ENCODE measurements at regions not wholly inside any gene's neighbourhood (a gene's known extent, or its start where the extent isn't known, plus 50 kb on each side); places are given as distances from the start of the nearest gene placed in this dataset.

DNA sequence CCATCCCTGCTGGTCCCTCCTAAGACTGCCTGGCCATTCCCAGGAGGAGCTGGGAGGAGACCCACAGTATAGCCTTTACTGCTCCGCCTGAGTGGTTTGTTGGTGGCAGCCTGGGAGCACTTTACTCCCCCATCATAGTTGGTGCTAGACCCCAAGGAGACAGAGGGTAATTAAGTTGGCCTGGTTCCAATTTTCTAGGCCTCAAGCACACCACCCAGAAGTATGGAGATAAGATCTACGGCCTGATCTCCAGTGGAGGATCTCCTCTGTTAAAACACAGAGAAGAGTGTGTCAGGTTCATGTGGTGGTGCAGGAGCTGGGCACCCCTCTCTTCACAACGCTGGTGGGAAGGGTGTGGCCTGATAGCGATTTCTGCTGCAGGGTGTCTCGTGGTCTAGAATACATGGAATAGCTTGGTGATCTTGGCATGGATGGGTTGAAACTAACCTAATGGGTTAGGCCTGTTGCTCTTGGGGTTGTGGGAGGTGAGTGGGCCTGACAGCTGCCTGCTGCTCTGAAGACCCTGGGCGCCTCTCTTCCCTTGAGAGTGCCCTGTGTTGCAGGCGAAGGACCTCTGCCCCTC lies 68.5 kb downstream of the FASLG start:
- TF ChIP-seq SMC3 (conservative IDR thresholded peaks at IDR 0.05; ENCODE audit: poor library complexity) (no peak), EZH2 (IDR thresholded peaks at IDR 0.05; ENCODE audit: borderline replicate concordance, insufficient read depth, low read length, poor library complexity, severe bottlenecking) (no peak), TAF1 (IDR thresholded peaks at IDR 0.05; ENCODE audit: low read depth) (no peak), POLR2AphosphoS5 (IDR thresholded peaks at IDR 0.05) (no peak)
- TF ChIP-seq, protein P1, sequence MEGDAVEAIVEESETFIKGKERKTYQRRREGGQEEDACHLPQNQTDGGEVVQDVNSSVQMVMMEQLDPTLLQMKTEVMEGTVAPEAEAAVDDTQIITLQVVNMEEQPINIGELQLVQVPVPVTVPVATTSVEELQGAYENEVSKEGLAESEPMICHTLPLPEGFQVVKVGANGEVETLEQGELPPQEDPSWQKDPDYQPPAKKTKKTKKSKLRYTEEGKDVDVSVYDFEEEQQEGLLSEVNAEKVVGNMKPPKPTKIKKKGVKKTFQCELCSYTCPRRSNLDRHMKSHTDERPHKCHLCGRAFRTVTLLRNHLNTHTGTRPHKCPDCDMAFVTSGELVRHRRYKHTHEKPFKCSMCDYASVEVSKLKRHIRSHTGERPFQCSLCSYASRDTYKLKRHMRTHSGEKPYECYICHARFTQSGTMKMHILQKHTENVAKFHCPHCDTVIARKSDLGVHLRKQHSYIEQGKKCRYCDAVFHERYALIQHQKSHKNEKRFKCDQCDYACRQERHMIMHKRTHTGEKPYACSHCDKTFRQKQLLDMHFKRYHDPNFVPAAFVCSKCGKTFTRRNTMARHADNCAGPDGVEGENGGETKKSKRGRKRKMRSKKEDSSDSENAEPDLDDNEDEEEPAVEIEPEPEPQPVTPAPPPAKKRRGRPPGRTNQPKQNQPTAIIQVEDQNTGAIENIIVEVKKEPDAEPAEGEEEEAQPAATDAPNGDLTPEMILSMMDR (IDR thresholded peaks at IDR 0.05; ENCODE audit: poor library complexity, severe bottlenecking): no peak
- TF ChIP-seq, protein P2, sequence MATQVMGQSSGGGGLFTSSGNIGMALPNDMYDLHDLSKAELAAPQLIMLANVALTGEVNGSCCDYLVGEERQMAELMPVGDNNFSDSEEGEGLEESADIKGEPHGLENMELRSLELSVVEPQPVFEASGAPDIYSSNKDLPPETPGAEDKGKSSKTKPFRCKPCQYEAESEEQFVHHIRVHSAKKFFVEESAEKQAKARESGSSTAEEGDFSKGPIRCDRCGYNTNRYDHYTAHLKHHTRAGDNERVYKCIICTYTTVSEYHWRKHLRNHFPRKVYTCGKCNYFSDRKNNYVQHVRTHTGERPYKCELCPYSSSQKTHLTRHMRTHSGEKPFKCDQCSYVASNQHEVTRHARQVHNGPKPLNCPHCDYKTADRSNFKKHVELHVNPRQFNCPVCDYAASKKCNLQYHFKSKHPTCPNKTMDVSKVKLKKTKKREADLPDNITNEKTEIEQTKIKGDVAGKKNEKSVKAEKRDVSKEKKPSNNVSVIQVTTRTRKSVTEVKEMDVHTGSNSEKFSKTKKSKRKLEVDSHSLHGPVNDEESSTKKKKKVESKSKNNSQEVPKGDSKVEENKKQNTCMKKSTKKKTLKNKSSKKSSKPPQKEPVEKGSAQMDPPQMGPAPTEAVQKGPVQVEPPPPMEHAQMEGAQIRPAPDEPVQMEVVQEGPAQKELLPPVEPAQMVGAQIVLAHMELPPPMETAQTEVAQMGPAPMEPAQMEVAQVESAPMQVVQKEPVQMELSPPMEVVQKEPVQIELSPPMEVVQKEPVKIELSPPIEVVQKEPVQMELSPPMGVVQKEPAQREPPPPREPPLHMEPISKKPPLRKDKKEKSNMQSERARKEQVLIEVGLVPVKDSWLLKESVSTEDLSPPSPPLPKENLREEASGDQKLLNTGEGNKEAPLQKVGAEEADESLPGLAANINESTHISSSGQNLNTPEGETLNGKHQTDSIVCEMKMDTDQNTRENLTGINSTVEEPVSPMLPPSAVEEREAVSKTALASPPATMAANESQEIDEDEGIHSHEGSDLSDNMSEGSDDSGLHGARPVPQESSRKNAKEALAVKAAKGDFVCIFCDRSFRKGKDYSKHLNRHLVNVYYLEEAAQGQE (IDR thresholded peaks at IDR 0.05; ENCODE audit: borderline replicate concordance): no peak

Measured in neural cell (in vitro differentiated cells).